Thyroid gland (tissue), 4 donors: ENCODE measurements at regions not wholly inside any gene's neighbourhood (a gene's known extent, or its start where the extent isn't known, plus 50 kb on each side); places are given as distances from the start of the nearest gene placed in this dataset.

Experiments used
- CTCF ChIP-seq, 6 experiments: fragments of 200-600 bp in 3 of 6; fragments of 450-650 bp in 3 of 6; sonication (generic) in 3 of 6; IDR thresholded peaks; one replicate each; pipeline ENCODE4 v1.5.1; 2016 to 2019; ENCODE audit warnings: antibody characterized with exemption in 6 of 6, mild to moderate bottlenecking in 2 of 6, inconsistent platforms in 1 of 6, moderate library complexity in 1 of 6
- POLR2A ChIP-seq, 2 donors: fragments of 450-650 bp; IDR thresholded peaks; one replicate each; pipeline ENCODE4 v1.6.1; 2017; ENCODE audit warnings: antibody characterized with exemption in 2 of 2, mild to moderate bottlenecking in 2 of 2, moderate library complexity in 1 of 2

GRCh38 chr10:91705948-91706670 lies 73.2 kb upstream of the PPP1R3C start:
- TF ChIP-seq CTCF (IDR thresholded peaks at IDR 0.05): no peak
- TF ChIP-seq POLR2A (IDR thresholded peaks at IDR 0.05): no peak
